NCI-H1417 (cell line): ENCODE measurements at regions not wholly inside any gene's neighbourhood (a gene's known extent, or its start where the extent isn't known, plus 50 kb on each side); places are given as distances from the start of the nearest gene placed in this dataset.
A peak's percentile ranks its signal among the peaks of the same experiment; 100 is the strongest.

Source experiments
- DNase-seq, 3 experiments: peaks; one replicate each; lab custom pipeline; 2025; lab: John Stamatoyannopoulos, UW

- DNase-seq = no peak
These were observed 113.6 kb downstream of the LSMEM1 start for GRCh38 chr7:112594397-112594796.

GRCh38 chr7:112596260-112596659, 115.5 kb downstream of the LSMEM1 start:
- no peak for DNase-seq

- no peak for DNase-seq
These were observed 116.2 kb downstream of the LSMEM1 start for GRCh38 chr7:112596981-112597380.

GRCh38 chr7:112603673-112604072, 122.9 kb downstream of the LSMEM1 start:
- no peak for DNase-seq

- no peak for DNase-seq
These were observed 129.8 kb downstream of the LSMEM1 start for GRCh38 chr7:112610636-112611035.

- DNase-seq = no peak
These were observed 134.9 kb downstream of the LSMEM1 start for GRCh38 chr7:112615701-112616100.

GRCh38 chr7:112616295-112616694, 135.5 kb downstream of the LSMEM1 start:
- no peak for DNase-seq

GRCh38 chr7:112619343-112619742, 138.6 kb downstream of the LSMEM1 start:
- no peak for DNase-seq

GRCh38 chr7:112622159-112622715, 141.4 kb downstream of the LSMEM1 start:
- DNase-seq = no peak

GRCh38 chr7:112624416-112624815, 143.6 kb downstream of the LSMEM1 start:
- DNase-seq = no peak

GRCh38 chr7:112630565-112630964, 149.8 kb downstream of the LSMEM1 start:
- DNase-seq = no peak

GRCh38 chr7:112634107-112634506, 153.3 kb downstream of the LSMEM1 start:
- DNase-seq = no peak

GRCh38 chr7:112635742-112636141, 154.5 kb downstream of the TMEM168 start:
- DNase-seq = no peak

GRCh38 chr7:112638675-112639400, 151.4 kb downstream of the TMEM168 start:
- DNase-seq = no peak

- DNase-seq = no peak
These were observed 149.5 kb downstream of the TMEM168 start for GRCh38 chr7:112640685-112641084.

- peak in 2 of 3 experiments; percentile 22 to 49 for DNase-seq
These were observed 143.4 kb downstream of the TMEM168 start for GRCh38 chr7:112646783-112647182.

- DNase-seq = no peak
These were observed 141.4 kb downstream of the TMEM168 start for GRCh38 chr7:112648781-112649180.

- no peak for DNase-seq
These were observed 140.6 kb downstream of the TMEM168 start for GRCh38 chr7:112649560-112649959.

- DNase-seq = no peak
These were observed 135.6 kb downstream of the TMEM168 start for GRCh38 chr7:112654322-112655216.

GRCh38 chr7:112665709-112666108, 124.5 kb downstream of the TMEM168 start:
- peak in 2 of 3 experiments; percentile 4 to 43 for DNase-seq

- DNase-seq = no peak
These were observed 121.6 kb downstream of the TMEM168 start for GRCh38 chr7:112668561-112668960.

- no peak for DNase-seq
These were observed 120.9 kb downstream of the TMEM168 start for GRCh38 chr7:112669306-112669705.

- no peak for DNase-seq
These were observed 120.0 kb downstream of the TMEM168 start for GRCh38 chr7:112670193-112670592.
